ENCODE measurements at regions not wholly inside any gene's neighbourhood (a gene's known extent, or its start where the extent isn't known, plus 50 kb on each side); places are given as distances from the start of the nearest gene placed in this dataset.

DNA sequence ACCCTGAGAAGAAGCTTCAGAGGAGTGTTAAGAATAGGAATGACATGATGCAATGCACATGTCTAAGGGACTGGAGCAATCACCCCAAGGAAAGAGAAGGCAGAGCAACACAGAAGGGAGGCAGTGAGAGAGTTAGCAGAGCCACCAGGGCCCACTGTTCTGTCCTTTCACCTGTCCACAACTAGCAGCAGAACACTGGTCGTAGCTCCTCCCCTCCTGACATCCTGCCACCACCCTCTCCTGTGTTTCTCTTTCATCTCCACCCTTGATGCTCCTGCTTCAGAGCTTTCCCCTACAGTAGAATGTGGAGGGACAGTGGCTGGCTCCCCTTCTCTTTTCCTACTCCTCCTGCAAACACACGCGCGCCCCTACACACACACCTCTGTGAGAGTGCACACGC is 483.4 kb upstream of the KIF2A start:
- Histone ChIP-seq H3K18ac (ENCODE audit: low read length) (no peak overlapping the region), H2BK5ac (ENCODE audit: low read length) (no peak overlapping the region), H3K4me3 (ENCODE audit: low read length in 2 of 2) (no peak overlapping the region), H2BK15ac (ENCODE audit: low read length) (peak overlapping the region; percentile 41), H3K4ac (ENCODE audit: low read length) (no peak overlapping the region), H3K27me3 (ENCODE audit: control insufficient read depth in 3 of 3, insufficient read depth in 3 of 3, low read depth in 1 of 3, low read length in 3 of 3) (no peaks in the 10 kb centered on the region), H3K36me3 (replicated peaks in 1 of 2; ENCODE audit: control insufficient read depth in 2 of 2, insufficient read depth in 2 of 2, low read length in 2 of 2) (no peaks in the 10 kb centered on the region), H3K79me1 (ENCODE audit: low read depth, low read length) (no peaks in the 10 kb centered on the region), H3K9me3 (replicated peaks in 1 of 2; ENCODE audit: control insufficient read depth in 2 of 2, insufficient read depth in 1 of 2, low read depth in 1 of 2, low read length in 2 of 2) (peaks cover 0 to 8% of the 10 kb centered on the region in 2 donors), H3K4me1 (ENCODE audit: control insufficient read depth in 2 of 2, insufficient read depth in 1 of 2, low read depth in 1 of 2, low read length in 2 of 2) (peaks cover 4 to 13% of the 10 kb centered on the region in 2 donors), H3K9ac (ENCODE audit: low read depth, low read length, poor library complexity) (no peak overlapping the region), H3K14ac (ENCODE audit: low read length) (no peak overlapping the region), H2AK5ac (ENCODE audit: low read depth, low read length) (no peak overlapping the region), H2AFZ (ENCODE audit: low read length) (no peak overlapping the region), H3K4me2 (ENCODE audit: insufficient read depth, low read length, poor library complexity, severe bottlenecking) (no peak overlapping the region), H4K8ac (ENCODE audit: low read depth, low read length) (no peak overlapping the region), H2BK120ac (ENCODE audit: low read depth, low read length) (no peak overlapping the region), H4K91ac (ENCODE audit: low read depth, low read length, poor library complexity) (no peak overlapping the region), H3K23ac (ENCODE audit: low read depth, low read length, poor library complexity) (no peak overlapping the region), H2BK12ac (ENCODE audit: low read length) (no peak overlapping the region), H3K27ac (replicated peaks; ENCODE audit: low read length) (no peak overlapping the region)
- whole genome bisulfite sequencing, 2 donors (ENCODE audit: extremely low coverage in 2 of 2, insufficient read length in 2 of 2, insufficient replicate concordance in 1 of 2) = no CpG with 5 or more reads among the region's 5 CpGs
- no peak for DNase-seq (ENCODE audit: low spot score)

DNA sequence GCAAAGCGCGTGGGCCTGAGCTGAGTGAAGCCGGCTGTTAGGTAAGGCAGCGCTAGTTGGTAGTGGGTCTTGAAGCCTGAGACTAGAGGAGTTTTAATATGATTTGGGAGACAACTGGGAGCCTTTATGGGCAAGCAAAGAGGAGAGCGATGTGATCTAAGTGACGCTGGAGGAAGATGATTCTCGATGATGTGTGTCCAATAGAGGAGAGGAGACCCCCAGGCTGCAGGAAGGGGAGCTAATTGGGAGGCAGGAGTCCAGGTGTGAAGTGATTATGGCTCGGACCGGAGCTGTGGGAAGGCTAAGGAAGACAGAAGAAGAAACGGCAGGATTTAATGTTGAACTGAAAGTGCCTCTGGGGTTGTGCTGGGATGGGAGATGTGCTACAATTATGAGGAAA is 482.9 kb upstream of the KIF2A start:
- no peak overlapping the region for H2BK5ac ChIP-seq (ENCODE audit: low read length)
- peaks cover 4 to 13% of the 10 kb centered on the region in 2 donors for H3K4me1 ChIP-seq (ENCODE audit: control insufficient read depth in 2 of 2, insufficient read depth in 1 of 2, low read depth in 1 of 2, low read length in 2 of 2)
- H3K4me3 ChIP-seq (ENCODE audit: low read length in 2 of 2) = no peak overlapping the region
- H3K27ac ChIP-seq (replicated peaks; ENCODE audit: low read length) = no peak overlapping the region
- H3K4me2 ChIP-seq (ENCODE audit: insufficient read depth, low read length, poor library complexity, severe bottlenecking) = no peak overlapping the region
- no CpG with 5 or more reads among the region's 10 CpGs for WGBS, 2 donors (ENCODE audit: extremely low coverage in 2 of 2, insufficient read length in 2 of 2, insufficient replicate concordance in 1 of 2)
- no peak overlapping the region for H2AFZ ChIP-seq (ENCODE audit: low read length)
- no peak overlapping the region for H3K14ac ChIP-seq (ENCODE audit: low read length)
- H2AK5ac ChIP-seq (ENCODE audit: low read depth, low read length) = no peak overlapping the region
- H2BK120ac ChIP-seq (ENCODE audit: low read depth, low read length) = no peak overlapping the region
- H2BK12ac ChIP-seq (ENCODE audit: low read length) = no peak overlapping the region
- H3K4ac ChIP-seq (ENCODE audit: low read length) = no peak overlapping the region
- H3K27me3 ChIP-seq (ENCODE audit: control insufficient read depth in 3 of 3, insufficient read depth in 3 of 3, low read depth in 1 of 3, low read length in 3 of 3) = no peaks in the 10 kb centered on the region
- no peak for DNase-seq (ENCODE audit: low spot score)
- H2BK15ac ChIP-seq (ENCODE audit: low read length) = peak overlapping the region; percentile 41
- H4K91ac ChIP-seq (ENCODE audit: low read depth, low read length, poor library complexity) = no peak overlapping the region
- peak overlapping the region; percentile 11 for H3K18ac ChIP-seq (ENCODE audit: low read length)
- H3K9ac ChIP-seq (ENCODE audit: low read depth, low read length, poor library complexity) = no peak overlapping the region
- H4K8ac ChIP-seq (ENCODE audit: low read depth, low read length) = no peak overlapping the region
- H3K23ac ChIP-seq (ENCODE audit: low read depth, low read length, poor library complexity) = no peak overlapping the region
- no peaks in the 10 kb centered on the region for H3K36me3 ChIP-seq (replicated peaks in 1 of 2; ENCODE audit: control insufficient read depth in 2 of 2, insufficient read depth in 2 of 2, low read length in 2 of 2)
- H3K9me3 ChIP-seq (replicated peaks in 1 of 2; ENCODE audit: control insufficient read depth in 2 of 2, insufficient read depth in 1 of 2, low read depth in 1 of 2, low read length in 2 of 2) = peaks cover 0 to 8% of the 10 kb centered on the region in 2 donors
- no peaks in the 10 kb centered on the region for H3K79me1 ChIP-seq (ENCODE audit: low read depth, low read length)

DNA sequence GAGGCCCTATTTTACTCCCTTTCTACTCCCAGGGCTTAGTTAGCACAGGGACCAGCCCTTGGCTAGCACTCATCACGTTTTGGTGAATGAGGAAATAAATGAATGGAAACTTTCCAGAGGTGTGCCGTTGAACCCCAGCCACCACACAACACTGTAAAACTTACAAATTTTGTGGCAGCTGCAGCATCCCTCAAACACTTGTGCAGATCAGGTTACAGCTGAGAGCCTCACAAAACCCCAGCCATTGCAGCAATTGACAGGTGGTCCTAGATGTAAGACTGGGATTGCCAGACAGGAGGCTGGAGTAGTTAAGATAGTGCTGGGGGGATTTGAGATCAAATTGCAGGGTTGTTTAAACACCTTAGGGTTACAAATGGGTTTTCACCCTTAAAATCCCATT is 482.2 kb upstream of the KIF2A start:
- no peak overlapping the region for H3K4me2 ChIP-seq (ENCODE audit: insufficient read depth, low read length, poor library complexity, severe bottlenecking)
- H3K9me3 ChIP-seq (replicated peaks in 1 of 2; ENCODE audit: control insufficient read depth in 2 of 2, insufficient read depth in 1 of 2, low read depth in 1 of 2, low read length in 2 of 2) = peaks cover 0 to 7% of the 10 kb centered on the region in 2 donors
- H2BK120ac ChIP-seq (ENCODE audit: low read depth, low read length) = no peak overlapping the region
- H3K18ac ChIP-seq (ENCODE audit: low read length) = no peak overlapping the region
- H2BK12ac ChIP-seq (ENCODE audit: low read length) = no peak overlapping the region
- no peak overlapping the region for H3K14ac ChIP-seq (ENCODE audit: low read length)
- H4K8ac ChIP-seq (ENCODE audit: low read depth, low read length) = no peak overlapping the region
- WGBS, 2 donors (ENCODE audit: extremely low coverage in 2 of 2, insufficient read length in 2 of 2, insufficient replicate concordance in 1 of 2) = no CpG with 5 or more reads among the region's 2 CpGs
- no peak overlapping the region for H3K4me3 ChIP-seq (ENCODE audit: low read length in 2 of 2)
- H3K23ac ChIP-seq (ENCODE audit: low read depth, low read length, poor library complexity) = no peak overlapping the region
- no peak overlapping the region for H2BK15ac ChIP-seq (ENCODE audit: low read length)
- H4K91ac ChIP-seq (ENCODE audit: low read depth, low read length, poor library complexity) = no peak overlapping the region
- H2BK5ac ChIP-seq (ENCODE audit: low read length) = no peak overlapping the region
- H3K36me3 ChIP-seq (replicated peaks in 1 of 2; ENCODE audit: control insufficient read depth in 2 of 2, insufficient read depth in 2 of 2, low read length in 2 of 2) = no peaks in the 10 kb centered on the region
- H3K27ac ChIP-seq (replicated peaks; ENCODE audit: low read length) = no peak overlapping the region
- H3K9ac ChIP-seq (ENCODE audit: low read depth, low read length, poor library complexity) = no peak overlapping the region
- H3K4ac ChIP-seq (ENCODE audit: low read length) = no peak overlapping the region
- peaks cover 10 to 13% of the 10 kb centered on the region in 2 donors for H3K4me1 ChIP-seq (ENCODE audit: control insufficient read depth in 2 of 2, insufficient read depth in 1 of 2, low read depth in 1 of 2, low read length in 2 of 2)
- H2AK5ac ChIP-seq (ENCODE audit: low read depth, low read length) = no peak overlapping the region
- H3K79me1 ChIP-seq (ENCODE audit: low read depth, low read length) = no peaks in the 10 kb centered on the region
- peak overlapping the region; percentile 2 for H2AFZ ChIP-seq (ENCODE audit: low read length)
- no peak for DNase-seq (ENCODE audit: low spot score)
- no peaks in the 10 kb centered on the region for H3K27me3 ChIP-seq (ENCODE audit: control insufficient read depth in 3 of 3, insufficient read depth in 3 of 3, low read depth in 1 of 3, low read length in 3 of 3)

DNA sequence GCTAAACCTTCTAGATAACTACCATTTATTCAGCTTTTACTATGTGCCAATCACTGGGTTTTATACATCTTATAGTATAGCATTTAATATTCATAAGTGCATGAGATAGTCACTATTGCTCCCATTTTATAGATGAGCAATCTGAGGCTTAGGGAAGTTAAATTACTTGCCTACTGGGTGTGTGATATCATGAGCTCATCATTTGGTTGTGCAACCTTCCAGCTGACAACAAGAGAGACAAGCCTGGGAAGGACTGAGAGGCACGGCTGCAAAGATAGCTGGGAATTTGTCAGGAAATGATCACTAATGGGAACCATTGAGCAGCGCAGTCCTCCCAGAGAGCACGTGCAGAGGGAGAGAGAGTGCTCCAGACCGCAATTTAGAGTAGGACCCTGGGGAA is 481.6 kb upstream of the KIF2A start:
- Histone ChIP-seq H3K27ac (replicated peaks; ENCODE audit: low read length) (no peak overlapping the region), H2AK5ac (ENCODE audit: low read depth, low read length) (no peak overlapping the region), H3K27me3 (ENCODE audit: control insufficient read depth in 3 of 3, insufficient read depth in 3 of 3, low read depth in 1 of 3, low read length in 3 of 3) (no peaks in the 10 kb centered on the region), H2BK12ac (ENCODE audit: low read length) (no peak overlapping the region), H3K4me1 (ENCODE audit: control insufficient read depth in 2 of 2, insufficient read depth in 1 of 2, low read depth in 1 of 2, low read length in 2 of 2) (peaks cover 12 to 14% of the 10 kb centered on the region in 2 donors), H3K14ac (ENCODE audit: low read length) (no peak overlapping the region), H3K23ac (ENCODE audit: low read depth, low read length, poor library complexity) (no peak overlapping the region), H2BK5ac (ENCODE audit: low read length) (no peak overlapping the region), H4K91ac (ENCODE audit: low read depth, low read length, poor library complexity) (no peak overlapping the region), H3K9me3 (replicated peaks in 1 of 2; ENCODE audit: control insufficient read depth in 2 of 2, insufficient read depth in 1 of 2, low read depth in 1 of 2, low read length in 2 of 2) (peaks cover 0 to under 1% of the 10 kb centered on the region in 2 donors), H2BK120ac (ENCODE audit: low read depth, low read length) (no peak overlapping the region), H3K9ac (ENCODE audit: low read depth, low read length, poor library complexity) (no peak overlapping the region), H3K79me1 (ENCODE audit: low read depth, low read length) (peaks cover 2% of the 10 kb centered on the region), H3K4ac (ENCODE audit: low read length) (no peak overlapping the region), H3K4me3 (ENCODE audit: low read length in 2 of 2) (no peak overlapping the region), H3K18ac (ENCODE audit: low read length) (peak overlapping the region; percentile 20), H2BK15ac (ENCODE audit: low read length) (no peak overlapping the region), H4K8ac (ENCODE audit: low read depth, low read length) (no peak overlapping the region), H2AFZ (ENCODE audit: low read length) (no peak overlapping the region), H3K4me2 (ENCODE audit: insufficient read depth, low read length, poor library complexity, severe bottlenecking) (no peak overlapping the region), H3K36me3 (replicated peaks in 1 of 2; ENCODE audit: control insufficient read depth in 2 of 2, insufficient read depth in 2 of 2, low read length in 2 of 2) (no peaks in the 10 kb centered on the region)
- WGBS, 2 donors (ENCODE audit: extremely low coverage in 2 of 2, insufficient read length in 2 of 2, insufficient replicate concordance in 1 of 2) = no CpG with 5 or more reads among the region's 4 CpGs
- no peak for DNase-seq (ENCODE audit: low spot score)
